ENCODE measurements at regions not wholly inside any gene's neighbourhood (a gene's known extent, or its start where the extent isn't known, plus 50 kb on each side); places are given as distances from the start of the nearest gene placed in this dataset.

- no peak for DNase-seq
Observed at GRCh38 chr2:136363470-136363869, 245.5 kb upstream of the CXCR4 start.

- no peak for DNase-seq
Observed at GRCh38 chr2:136362676-136363390, 244.9 kb upstream of the CXCR4 start.

GRCh38 chr2:136361521-136361920, 243.6 kb upstream of the CXCR4 start:
- DNase-seq: no peak

- DNase-seq: no peak
Observed at GRCh38 chr2:136360790-136361189, 242.8 kb upstream of the CXCR4 start.

GRCh38 chr2:136359121-136359965, 241.4 kb upstream of the CXCR4 start:
- no peak for DNase-seq

- no peak for DNase-seq
Observed at GRCh38 chr2:136358576-136358975, 240.6 kb upstream of the CXCR4 start.

- no peak for DNase-seq
Observed at GRCh38 chr2:136357007-136357380, 239.0 kb upstream of the CXCR4 start.

- no peak for DNase-seq
Observed at GRCh38 chr2:136356125-136357006, 238.4 kb upstream of the CXCR4 start.

GRCh38 chr2:136351684-136352083, 233.7 kb upstream of the CXCR4 start:
- DNase-seq: no peak

- DNase-seq: no peak
Observed at GRCh38 chr2:136347981-136348380, 230.0 kb upstream of the CXCR4 start.

- DNase-seq: no peak
Observed at GRCh38 chr2:136344339-136344738, 226.4 kb upstream of the CXCR4 start.

- no peak for DNase-seq
Observed at GRCh38 chr2:136342138-136342537, 224.2 kb upstream of the CXCR4 start.

GRCh38 chr2:136334967-136335366, 217.0 kb upstream of the CXCR4 start:
- no peak for DNase-seq

GRCh38 chr2:136332436-136333095, 214.6 kb upstream of the CXCR4 start:
- DNase-seq: no peak

- DNase-seq: no peak
Observed at GRCh38 chr2:136331226-136331625, 213.3 kb upstream of the CXCR4 start.

- no peak for DNase-seq
Observed at GRCh38 chr2:136328207-136328795, 210.4 kb upstream of the CXCR4 start.

GRCh38 chr2:136327162-136327852, 209.4 kb upstream of the CXCR4 start:
- no peak for DNase-seq

- DNase-seq: no peak
Observed at GRCh38 chr2:136325844-136326331, 207.9 kb upstream of the CXCR4 start.

GRCh38 chr2:136324966-136325365, 207.0 kb upstream of the CXCR4 start:
- no peak for DNase-seq

GRCh38 chr2:136323935-136324334, 206.0 kb upstream of the CXCR4 start:
- no peak for DNase-seq

GRCh38 chr2:136323195-136323594, 205.2 kb upstream of the CXCR4 start:
- no peak for DNase-seq

- no peak for DNase-seq
Observed at GRCh38 chr2:136322428-136322827, 204.5 kb upstream of the CXCR4 start.
